ENCODE measurements at regions not wholly inside any gene's neighbourhood (a gene's known extent, or its start where the extent isn't known, plus 50 kb on each side); places are given as distances from the start of the nearest gene placed in this dataset.

GRCh38 chr2:115913921-115914320 is 1471.5 kb downstream of the DPP10 start:
- H3K27ac ChIP-seq (ENCODE audit: low read depth, low read length), result no peak overlapping the region
- Mint-ChIP-seq H3K4me1 (peaks cover 1% of the 10 kb centered on the region), H3K27ac (no peak overlapping the region), H3K4me3 (no peak overlapping the region), H3K9me3 (peaks cover 5% of the 10 kb centered on the region), H3K27me3 (ENCODE audit: insufficient read depth) (no peaks in the 10 kb centered on the region), H3K36me3 (ENCODE audit: low read depth) (no peaks in the 10 kb centered on the region)
- no peaks in the 10 kb centered on the region for H3K36me3 ChIP-seq (ENCODE audit: control insufficient read depth, insufficient read depth, low read length)
- H3K4me3 ChIP-seq (ENCODE audit: low read length), result no peak overlapping the region
- TF ChIP-seq CTCF (conservative IDR thresholded peaks at IDR 0.05), result no peak
- H3K9ac ChIP-seq (ENCODE audit: extremely low read depth, low read length, poor library complexity, severe bottlenecking), result no peak overlapping the region
- H3K27me3 ChIP-seq (ENCODE audit: control insufficient read depth, insufficient read depth, low read length, poor library complexity, severe bottlenecking), result no peaks in the 10 kb centered on the region
- 94 to 95% methylated on average over 2 to 5 of the region's 5 CpGs for WGBS, 2 experiments (ENCODE audit: insufficient coverage in 1 of 2, insufficient read length in 1 of 2)
- H3K9me3 ChIP-seq (ENCODE audit: control insufficient read depth, low read length), result no peaks in the 10 kb centered on the region
- no peaks in the 10 kb centered on the region for H3K4me1 ChIP-seq (ENCODE audit: control insufficient read depth, insufficient read depth, low read length)
- no peak for DNase-seq

- Mint-ChIP-seq H3K4me3 (no peak overlapping the region), H3K27me3 (ENCODE audit: insufficient read depth) (no peaks in the 10 kb centered on the region), H3K36me3 (ENCODE audit: low read depth) (no peaks in the 10 kb centered on the region), H3K9me3 (peaks cover 8% of the 10 kb centered on the region), H3K27ac (no peak overlapping the region), H3K4me1 (peaks cover 1% of the 10 kb centered on the region)
- Histone ChIP-seq H3K9ac (ENCODE audit: extremely low read depth, low read length, poor library complexity, severe bottlenecking) (no peak overlapping the region), H3K4me1 (ENCODE audit: control insufficient read depth, insufficient read depth, low read length) (no peaks in the 10 kb centered on the region), H3K9me3 (ENCODE audit: control insufficient read depth, low read length) (no peaks in the 10 kb centered on the region), H3K27me3 (ENCODE audit: control insufficient read depth, insufficient read depth, low read length, poor library complexity, severe bottlenecking) (no peaks in the 10 kb centered on the region), H3K4me3 (ENCODE audit: low read length) (no peak overlapping the region), H3K36me3 (ENCODE audit: control insufficient read depth, insufficient read depth, low read length) (no peaks in the 10 kb centered on the region), H3K27ac (ENCODE audit: low read depth, low read length) (no peak overlapping the region)
- DNase-seq, result no peak
- 55 to 79% methylated on average over 1 to 2 of the region's 2 CpGs for WGBS, 2 experiments (ENCODE audit: insufficient coverage in 1 of 2, insufficient read length in 1 of 2)
- no peak for TF ChIP-seq CTCF (conservative IDR thresholded peaks at IDR 0.05)
Observed at GRCh38 chr2:115921541-115921940, 1479.1 kb downstream of the DPP10 start.

GRCh38 chr2:115939902-115940301 is 1497.5 kb downstream of the DPP10 start:
- Histone ChIP-seq H3K27ac (ENCODE audit: low read depth, low read length) (no peak overlapping the region), H3K4me1 (ENCODE audit: control insufficient read depth, insufficient read depth, low read length) (peaks cover 5% of the 10 kb centered on the region), H3K36me3 (ENCODE audit: control insufficient read depth, insufficient read depth, low read length) (no peaks in the 10 kb centered on the region), H3K4me3 (ENCODE audit: low read length) (no peak overlapping the region), H3K27me3 (ENCODE audit: control insufficient read depth, insufficient read depth, low read length, poor library complexity, severe bottlenecking) (no peaks in the 10 kb centered on the region), H3K9ac (ENCODE audit: extremely low read depth, low read length, poor library complexity, severe bottlenecking) (no peak overlapping the region), H3K9me3 (ENCODE audit: control insufficient read depth, low read length) (no peaks in the 10 kb centered on the region)
- Mint-ChIP-seq H3K27ac (no peak overlapping the region), H3K36me3 (ENCODE audit: low read depth) (no peaks in the 10 kb centered on the region), H3K27me3 (ENCODE audit: insufficient read depth) (no peaks in the 10 kb centered on the region), H3K4me1 (peaks cover 31% of the 10 kb centered on the region), H3K9me3 (no peaks in the 10 kb centered on the region), H3K4me3 (no peak overlapping the region)
- TF ChIP-seq CTCF (conservative IDR thresholded peaks at IDR 0.05), result no peak
- 94 to 95% methylated on average over 3 of the region's 3 CpGs for WGBS, 2 experiments (ENCODE audit: insufficient coverage in 1 of 2, insufficient read length in 1 of 2)
- no peak for DNase-seq

Data from endodermal cell (in vitro differentiated cells).